GM23248 (cell line): ENCODE measurements at regions not wholly inside any gene's neighbourhood (a gene's known extent, or its start where the extent isn't known, plus 50 kb on each side); places are given as distances from the start of the nearest gene placed in this dataset.

ENCODE experiments used
- DNase-seq: peaks from one replicate; pipeline ENCODE4 v3.0.0-alpha.2; 2015
- H2AFZ ChIP-seq: fragments of 200-600 bp; sonication (generic); 2 replicates; pipeline ENCODE4 v1.6.1; 2016; ENCODE audit warnings: antibody characterized with exemption
- H3F3A ChIP-seq: fragments of 200-600 bp; sonication (generic); 2 replicates; pipeline ENCODE4 v1.6.1; 2016; ENCODE audit warnings: mild to moderate bottlenecking, antibody characterized with exemption, mixed run types; ENCODE audit not compliant: insufficient read depth
- H3K27ac ChIP-seq: fragments of 200-600 bp; sonication (generic); 2 replicates; pipeline ENCODE4 v1.5.1; 2016; ENCODE audit warnings: mild to moderate bottlenecking
- H3K27me3 ChIP-seq: fragments of 200-600 bp; sonication (generic); replicated peaks from 2 replicates; pipeline ENCODE4 v1.6.1; 2016; ENCODE audit warnings: mild to moderate bottlenecking; ENCODE audit not compliant: insufficient read depth
- H3K36me3 ChIP-seq: fragments of 200-600 bp; sonication (generic); 2 replicates; pipeline ENCODE4 v1.6.1; 2016; ENCODE audit warnings: low read depth, mild to moderate bottlenecking
- H3K4me1 ChIP-seq: fragments of 200-600 bp; sonication (generic); 2 replicates; pipeline ENCODE4 v1.6.1; 2016; ENCODE audit warnings: mild to moderate bottlenecking; ENCODE audit not compliant: insufficient read depth
- H3K4me2 ChIP-seq: fragments of 200-600 bp; sonication (generic); one replicate; pipeline ENCODE4 v1.6.1; 2016; ENCODE audit warnings: mild to moderate bottlenecking; ENCODE audit not compliant: unreplicated experiment
- H3K4me3 ChIP-seq: fragments of 200-600 bp; sonication (generic); 2 replicates; pipeline ENCODE4 v1.5.1; 2016; ENCODE audit warnings: mild to moderate bottlenecking
- H3K79me2 ChIP-seq: fragments of 200-600 bp; sonication (generic); 2 replicates; pipeline ENCODE4 v1.6.1; 2016; ENCODE audit warnings: mild to moderate bottlenecking; ENCODE audit not compliant: insufficient read depth
- H3K9ac ChIP-seq: fragments of 200-600 bp; sonication (generic); 2 replicates; pipeline ENCODE4 v1.6.1; 2016; ENCODE audit warnings: mild to moderate bottlenecking
- H3K9me2 ChIP-seq: fragments of 200-600 bp; sonication (generic); 2 replicates; pipeline ENCODE4 v1.6.1; 2016; ENCODE audit warnings: mixed run types, mild to moderate bottlenecking, moderate library complexity; ENCODE audit not compliant: insufficient read depth
- H3K9me3 ChIP-seq: fragments of 200-600 bp; sonication (generic); one replicate; pipeline ENCODE4 v1.6.1; 2017; ENCODE audit warnings: low read depth
- H4K20me1 ChIP-seq: fragments of 200-600 bp; sonication (generic); 2 replicates; pipeline ENCODE4 v1.6.0; 2016; ENCODE audit not compliant: insufficient read depth
- EZH2 ChIP-seq: fragments of 200-600 bp; sonication (generic); IDR thresholded peaks from 2 replicates; pipeline ENCODE4 v1.6.1; 2018; ENCODE audit warnings: antibody characterized with exemption, mild to moderate bottlenecking; ENCODE audit not compliant: insufficient read depth, poor library complexity, severe bottlenecking
- EZH2phosphoT487 ChIP-seq: fragments of 200-600 bp; sonication (generic); IDR thresholded peaks from 2 replicates; pipeline ENCODE4 v1.6.1; 2018; ENCODE audit warnings: antibody characterized with exemption, moderate library complexity, mild to moderate bottlenecking, low read depth; ENCODE audit not compliant: insufficient read depth
- WGBS, 2 experiments: methylation state at CpG; one replicate each; pipeline ENCODE4 v1.1.6; 2015 to 2017; ENCODE audit warnings: low lambda C conversion rate in 2 of 2, low coverage in 1 of 2; ENCODE audit errors: missing lambda C conversion rate in 2 of 2; 5-methylcytosine and 5-hydroxymethylcytosine counted together
- in situ Hi-C: fragments of 300-500 bp; cut with MboI; formaldehyde crosslinking; loops from 2 replicates; pipeline ENCODE4 v1.15.0; 2020

DNA sequence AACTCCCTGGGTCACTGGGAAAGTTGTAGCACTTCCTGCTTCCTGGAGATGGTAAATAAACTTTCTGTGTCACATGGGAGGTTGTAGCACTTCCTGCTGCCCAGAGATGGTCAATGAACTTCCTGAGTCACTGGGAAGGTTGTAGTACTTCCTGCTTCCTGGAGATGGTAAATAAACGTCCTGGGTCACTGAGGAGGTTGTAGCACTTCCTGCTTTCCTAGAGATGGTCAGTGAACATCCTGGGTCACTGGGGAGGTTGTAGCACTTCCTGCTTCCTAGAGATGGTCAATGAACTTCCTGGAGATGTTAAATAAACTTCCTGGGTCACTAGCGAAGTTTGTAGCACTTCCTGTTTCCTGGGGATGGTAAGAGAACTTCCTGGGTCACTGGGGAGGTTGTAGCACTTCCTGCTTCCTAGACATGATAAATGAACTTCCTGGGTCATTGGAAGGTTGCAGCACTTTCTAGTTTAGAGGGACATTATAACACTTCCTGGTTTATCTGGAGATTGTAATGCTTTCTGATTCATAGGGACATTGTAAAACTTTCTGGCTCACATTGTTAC lies 62.3 kb upstream of the CD99 start:
- DNase-seq = no peak
- Histone ChIP-seq H3K4me3 (no peak overlapping the region), H3F3A (0 out of 2 replicates have a peak, but pooled peaks cover 3% of the 10 kb centered on the region), H3K9me3 (no peaks in the 10 kb centered on the region), H2AFZ (no peak overlapping the region), H3K79me2 (no peaks in the 10 kb centered on the region), H3K36me3 (peaks cover 4% of the 10 kb centered on the region; the same call in 1 of the 2 replicates), H3K9me2 (no peaks in the 10 kb centered on the region), H3K9ac (no peak overlapping the region), H3K4me1 (no peaks in the 10 kb centered on the region), H3K4me2 (no peak overlapping the region), H3K27ac (no peak overlapping the region), H4K20me1 (no peaks in the 10 kb centered on the region), H3K27me3 (no peaks in the 10 kb centered on the region)
- WGBS, 2 experiments = 68 to 76% methylated on average over 2 of the region's 2 CpGs
- TF ChIP-seq EZH2phosphoT487 = no peak
- TF ChIP-seq EZH2 = no peak
- in situ Hi-C loops = no loop called here

DNA sequence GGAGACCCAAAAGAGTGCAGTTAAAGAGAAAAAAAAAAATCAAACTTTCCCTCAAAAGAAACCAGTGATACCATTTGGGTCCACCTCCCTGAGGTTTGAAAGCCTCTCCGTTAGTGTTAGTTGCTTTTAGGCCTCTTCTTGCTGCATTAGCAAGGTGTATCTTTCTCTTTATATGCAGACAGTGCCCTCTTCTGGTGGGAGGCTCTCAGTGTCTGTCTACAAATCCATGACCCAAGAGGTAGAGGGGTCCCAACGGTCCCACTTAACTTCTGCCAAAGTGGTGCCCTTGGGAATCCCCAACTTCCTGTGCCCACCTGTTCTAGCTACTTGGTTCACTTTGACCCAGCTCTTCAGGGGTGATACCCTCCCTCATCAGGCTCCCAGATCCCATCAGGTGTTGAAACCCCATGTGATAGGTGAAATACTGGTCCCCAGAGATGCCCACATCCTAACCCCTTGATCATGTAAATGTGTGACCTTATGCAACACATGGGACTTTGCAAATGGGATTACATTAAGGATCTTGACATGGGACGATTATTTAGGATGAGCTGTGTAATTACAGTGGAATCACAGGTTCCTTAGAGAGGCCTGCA lies 63.7 kb upstream of the CD99 start:
- in situ Hi-C loops = no loop called here
- Histone ChIP-seq H3K79me2 (no peaks in the 10 kb centered on the region), H3K9me2 (no peaks in the 10 kb centered on the region), H3K4me3 (no peak overlapping the region), H2AFZ (no peak overlapping the region), H4K20me1 (no peaks in the 10 kb centered on the region), H3F3A (no peaks in the 10 kb centered on the region), H3K9ac (no peak overlapping the region), H3K4me1 (no peaks in the 10 kb centered on the region), H3K27ac (no peak overlapping the region), H3K4me2 (no peak overlapping the region), H3K36me3 (peaks cover 4% of the 10 kb centered on the region; the same call in 1 of the 2 replicates), H3K27me3 (no peaks in the 10 kb centered on the region), H3K9me3 (no peaks in the 10 kb centered on the region)
- peak; percentile 39 for DNase-seq
- WGBS, 2 experiments = 41 to 43% methylated on average over 3 of the region's 3 CpGs
- TF ChIP-seq EZH2 = no peak
- TF ChIP-seq EZH2phosphoT487 = no peak

DNA sequence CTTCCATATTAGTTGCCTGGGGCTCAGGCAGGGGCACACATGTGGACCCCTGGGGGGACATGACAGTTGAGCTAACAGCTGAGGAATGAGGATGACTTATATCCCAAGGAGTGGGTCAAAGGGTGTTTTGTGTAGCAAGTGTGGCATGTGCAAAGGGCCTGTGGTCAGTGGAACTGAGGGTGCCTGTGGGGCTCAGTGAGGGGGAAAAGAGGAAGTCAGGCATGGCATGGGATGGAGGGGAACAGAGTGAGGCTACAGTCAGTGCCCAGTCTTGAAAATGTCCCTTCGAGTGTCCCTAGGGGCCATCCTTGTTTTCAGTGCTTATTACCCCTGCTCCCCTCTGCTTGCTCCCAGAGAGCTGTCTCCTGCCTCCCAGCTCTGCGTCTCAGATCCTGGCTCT lies 64.3 kb upstream of the CD99 start:
- no peak overlapping the region for H2AFZ ChIP-seq
- no peaks in the 10 kb centered on the region for H3K9me3 ChIP-seq
- no peaks in the 10 kb centered on the region for H3F3A ChIP-seq
- H3K9ac ChIP-seq = no peak overlapping the region
- no peak overlapping the region for H3K27ac ChIP-seq
- H3K4me2 ChIP-seq = no peak overlapping the region
- H3K4me3 ChIP-seq = no peak overlapping the region
- no peaks in the 10 kb centered on the region for H4K20me1 ChIP-seq
- H3K36me3 ChIP-seq = peaks cover 4% of the 10 kb centered on the region; the same call in 1 of the 2 replicates
- H3K9me2 ChIP-seq = no peaks in the 10 kb centered on the region
- no peaks in the 10 kb centered on the region for H3K27me3 ChIP-seq
- H3K79me2 ChIP-seq = no peaks in the 10 kb centered on the region
- in situ Hi-C loops = no loop called here
- TF ChIP-seq EZH2phosphoT487 (no peak), EZH2 (no peak)
- WGBS, 2 experiments = 93 to 94% methylated on average over 2 of the region's 2 CpGs
- DNase-seq = no peak
- no peaks in the 10 kb centered on the region for H3K4me1 ChIP-seq

- Histone ChIP-seq H3K4me1 (no peaks in the 10 kb centered on the region), H3K9ac (no peak overlapping the region), H3K27me3 (no peaks in the 10 kb centered on the region), H3K79me2 (no peaks in the 10 kb centered on the region), H3K4me2 (no peak overlapping the region), H4K20me1 (no peaks in the 10 kb centered on the region), H2AFZ (no peak overlapping the region), H3K9me2 (no peaks in the 10 kb centered on the region), H3K36me3 (no peaks in the 10 kb centered on the region), H3F3A (0 out of 2 replicates have a peak, but pooled peaks cover 3% of the 10 kb centered on the region), H3K9me3 (no peaks in the 10 kb centered on the region), H3K27ac (no peak overlapping the region), H3K4me3 (no peak overlapping the region)
- TF ChIP-seq EZH2 (no peak), EZH2phosphoT487 (no peak)
- in situ Hi-C loops = no loop called here
- DNase-seq = no peak
- 98 to 99% methylated on average over 3 of the region's 3 CpGs for WGBS, 2 experiments
Measured at GRCh38 chrX:2620576-2620975, 70.5 kb upstream of the CD99 start.
